ENCODE measurements at regions not wholly inside any gene's neighbourhood (a gene's known extent, or its start where the extent isn't known, plus 50 kb on each side); places are given as distances from the start of the nearest gene placed in this dataset.

GRCh38 chr3:5735896-5736295 lies 548.4 kb downstream of the EDEM1 start:
- no peak for TF ChIP-seq CTCF (IDR thresholded peaks at IDR 0.05; ENCODE audit: insufficient read depth, low read length, poor library complexity, severe bottlenecking)
- Histone ChIP-seq H3K4me3 (ENCODE audit: low read depth, low read length) (no peak overlapping the region), H3K27me3 (ENCODE audit: control insufficient read depth, insufficient read depth, low read length) (no peaks in the 10 kb centered on the region), H3K36me3 (ENCODE audit: control insufficient read depth, insufficient read depth, low read length) (no peaks in the 10 kb centered on the region)
- DNase-seq (ENCODE audit: low read depth), result no peak

- H3K4me3 ChIP-seq (ENCODE audit: low read depth, low read length), result no peak overlapping the region
Measured at GRCh38 chr3:5739299-5739935, 551.9 kb downstream of the EDEM1 start.

GRCh38 chr3:5739949-5740348 lies 552.4 kb downstream of the EDEM1 start:
- H3K36me3 ChIP-seq (ENCODE audit: control insufficient read depth, insufficient read depth, low read length), result no peaks in the 10 kb centered on the region
- H3K4me3 ChIP-seq (ENCODE audit: low read depth, low read length), result no peak overlapping the region
- DNase-seq (ENCODE audit: low read depth), result no peak
- H3K27me3 ChIP-seq (ENCODE audit: control insufficient read depth, insufficient read depth, low read length), result no peaks in the 10 kb centered on the region
- TF ChIP-seq CTCF (IDR thresholded peaks at IDR 0.05; ENCODE audit: insufficient read depth, low read length, poor library complexity, severe bottlenecking), result no peak

More at GRCh38 chr3:5739299-5739935, 551.9 kb downstream of the EDEM1 start:
- H3K27me3 ChIP-seq (ENCODE audit: control insufficient read depth, insufficient read depth, low read length), result no peaks in the 10 kb centered on the region
- no peak for TF ChIP-seq CTCF (IDR thresholded peaks at IDR 0.05; ENCODE audit: insufficient read depth, low read length, poor library complexity, severe bottlenecking)
- no peak for DNase-seq (ENCODE audit: low read depth)
- H3K36me3 ChIP-seq (ENCODE audit: control insufficient read depth, insufficient read depth, low read length), result no peaks in the 10 kb centered on the region

GRCh38 chr3:5741017-5741416 lies 553.5 kb downstream of the EDEM1 start:
- DNase-seq (ENCODE audit: low read depth), result no peak
- TF ChIP-seq CTCF (IDR thresholded peaks at IDR 0.05; ENCODE audit: insufficient read depth, low read length, poor library complexity, severe bottlenecking), result no peak
- no peaks in the 10 kb centered on the region for H3K27me3 ChIP-seq (ENCODE audit: control insufficient read depth, insufficient read depth, low read length)
- H3K4me3 ChIP-seq (ENCODE audit: low read depth, low read length), result no peak overlapping the region
- no peaks in the 10 kb centered on the region for H3K36me3 ChIP-seq (ENCODE audit: control insufficient read depth, insufficient read depth, low read length)

GRCh38 chr3:5750091-5750490 lies 562.6 kb downstream of the EDEM1 start:
- H3K4me3 ChIP-seq (ENCODE audit: low read depth, low read length), result no peak overlapping the region
- no peak for DNase-seq (ENCODE audit: low read depth)
- H3K27me3 ChIP-seq (ENCODE audit: control insufficient read depth, insufficient read depth, low read length), result no peaks in the 10 kb centered on the region
- no peaks in the 10 kb centered on the region for H3K36me3 ChIP-seq (ENCODE audit: control insufficient read depth, insufficient read depth, low read length)
- TF ChIP-seq CTCF (IDR thresholded peaks at IDR 0.05; ENCODE audit: insufficient read depth, low read length, poor library complexity, severe bottlenecking), result no peak
